Activated T-cell treated with anti-CD3 and anti-CD28 coated beads, Interleukin-2, amount 50 U/mL, for 4 hours (primary cell): ENCODE measurements at regions not wholly inside any gene's neighbourhood (a gene's known extent, or its start where the extent isn't known, plus 50 kb on each side); places are given as distances from the start of the nearest gene placed in this dataset.
"Not testable (repeated sequence)": the region's sequence is repeated elsewhere in the genome, so short reads cannot be mapped to it uniquely, and the experiment has no call there.

Experiments used
- ATAC-seq, 2 donors: fragments of 200-7000 bp; cut with Tn5 transposase; one replicate each; pipeline ENCODE4 v1.10.0; 2021
- DNase-seq: peaks from one replicate; pipeline ENCODE4 v3.0.0-alpha.2; 2020
- H3K27me3 Mint-ChIP-seq: one replicate; pipeline ENCODE4 v1.8.0; 2021; ENCODE audit warnings: low read depth, mixed read lengths
- H3K36me3 Mint-ChIP-seq: one replicate; pipeline ENCODE4 v1.8.0; 2022; ENCODE audit warnings: mixed read lengths; ENCODE audit not compliant: insufficient read depth
- H3K4me1 Mint-ChIP-seq: one replicate; pipeline ENCODE4 v1.8.0; 2021; ENCODE audit warnings: low read depth, mixed read lengths
- H3K4me3 Mint-ChIP-seq: one replicate; pipeline ENCODE4 v1.8.0; 2021; ENCODE audit warnings: mild to moderate bottlenecking, moderate library complexity, mixed read lengths
- H3K9me3 Mint-ChIP-seq: one replicate; pipeline ENCODE4 v1.8.0; 2021; ENCODE audit warnings: mixed read lengths

DNA sequence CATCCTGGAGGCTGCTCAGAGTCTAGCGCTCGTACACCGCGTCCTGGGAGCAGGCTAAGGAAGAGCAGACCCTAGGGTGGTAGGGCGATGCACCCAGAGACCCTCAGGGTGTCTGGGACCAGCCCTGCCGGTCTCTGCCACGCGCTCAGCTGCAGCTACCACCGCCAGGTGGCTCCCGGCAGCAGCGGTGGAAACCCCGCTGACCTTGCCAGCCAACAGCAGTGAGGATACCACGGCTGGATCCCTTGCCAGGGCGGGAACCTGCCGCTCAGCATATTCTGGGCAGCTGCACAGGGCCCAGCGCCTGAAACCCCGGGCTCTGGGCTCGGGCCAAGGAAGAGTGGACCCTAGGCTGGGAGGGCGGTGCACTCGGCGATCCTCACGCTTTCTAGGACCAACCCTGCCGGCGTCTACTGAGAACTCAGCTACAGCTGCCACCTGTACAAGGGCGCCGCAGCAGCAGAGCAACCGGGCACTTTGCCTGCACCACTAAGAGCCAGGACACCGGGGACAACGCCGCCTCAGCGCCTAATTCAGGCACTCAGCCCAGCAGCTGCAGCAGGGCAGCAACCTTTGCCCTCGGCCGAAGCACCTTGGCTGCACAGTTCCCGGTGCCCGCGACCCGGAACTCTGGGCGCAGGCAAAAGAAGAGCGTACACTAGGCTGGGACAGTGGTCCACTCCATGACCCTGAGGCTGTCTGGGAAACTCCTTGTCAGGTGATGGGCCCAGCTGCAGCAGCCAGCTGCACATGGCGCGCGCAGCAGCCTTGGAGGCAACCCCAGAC is 80.8 kb downstream of the POTEB2 start:
- not testable (repeated sequence) for ATAC-seq, H3K36me3 Mint-ChIP-seq, H3K4me3 Mint-ChIP-seq, DNase-seq, H3K27me3 Mint-ChIP-seq, H3K4me1 Mint-ChIP-seq, H3K9me3 Mint-ChIP-seq

DNA sequence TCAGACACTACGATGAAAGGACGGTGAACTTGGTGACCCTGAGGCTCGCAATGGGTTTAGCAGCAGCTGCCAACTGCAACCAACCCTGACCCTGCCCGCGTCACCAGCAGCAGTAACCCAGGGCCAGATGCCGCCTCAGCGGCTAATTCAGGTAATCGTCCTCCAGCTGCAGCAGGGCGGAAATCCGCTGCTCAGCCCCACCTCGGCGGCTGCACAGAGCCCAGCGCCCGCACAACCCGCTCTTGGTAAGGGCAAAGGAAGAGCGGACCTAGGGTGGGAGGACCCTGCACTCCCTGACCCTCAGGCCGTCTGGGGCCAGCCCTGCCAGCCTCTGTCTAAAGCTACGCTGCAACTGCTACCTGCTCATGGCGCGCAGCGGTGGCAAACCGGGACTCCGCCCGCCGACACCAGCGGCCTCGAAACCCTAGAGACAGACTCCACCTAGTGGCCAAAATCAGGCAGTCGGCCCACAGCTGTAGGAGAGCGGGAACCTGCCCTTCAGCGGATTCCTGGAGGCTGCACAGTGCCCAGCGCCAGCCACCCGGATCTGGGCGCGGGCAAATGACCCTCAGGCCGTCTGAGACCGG is 82.4 kb downstream of the POTEB2 start:
- DNase-seq (peak; percentile 12), ATAC-seq (peak in 1 of 2 donors; percentile 50)
- H3K4me3 Mint-ChIP-seq, result not testable (repeated sequence)

DNA sequence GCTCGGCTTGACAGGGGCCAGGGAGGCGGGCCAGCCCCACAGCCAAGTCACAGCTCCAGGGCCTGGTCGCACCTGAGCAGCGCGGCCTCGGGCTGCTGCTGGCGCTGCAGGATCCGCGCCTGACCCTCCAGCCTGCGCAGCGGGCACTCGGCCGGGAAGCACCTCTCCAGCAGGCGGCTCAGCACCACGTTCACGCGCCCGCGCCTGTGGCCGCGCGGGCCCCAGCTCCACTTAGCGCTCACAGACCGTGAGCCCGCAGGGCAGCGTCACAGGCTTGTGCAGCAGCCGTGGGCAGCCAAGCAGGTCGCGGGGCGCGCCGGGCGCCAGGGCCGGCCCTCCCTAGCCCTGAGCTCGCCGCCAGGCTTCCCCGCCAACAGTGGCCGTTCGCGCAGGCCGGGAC is 90.7 kb downstream of the POTEB2 start:
- peak; percentile 37 to 67 for ATAC-seq
- not testable (repeated sequence) for H3K36me3 Mint-ChIP-seq, H3K9me3 Mint-ChIP-seq, H3K27me3 Mint-ChIP-seq, H3K4me3 Mint-ChIP-seq, H3K4me1 Mint-ChIP-seq, DNase-seq

More for the DNA sequence above, 82.4 kb downstream of the POTEB2 start:
- not testable (repeated sequence) for H3K27me3 Mint-ChIP-seq, H3K9me3 Mint-ChIP-seq, H3K4me1 Mint-ChIP-seq, H3K36me3 Mint-ChIP-seq

DNA sequence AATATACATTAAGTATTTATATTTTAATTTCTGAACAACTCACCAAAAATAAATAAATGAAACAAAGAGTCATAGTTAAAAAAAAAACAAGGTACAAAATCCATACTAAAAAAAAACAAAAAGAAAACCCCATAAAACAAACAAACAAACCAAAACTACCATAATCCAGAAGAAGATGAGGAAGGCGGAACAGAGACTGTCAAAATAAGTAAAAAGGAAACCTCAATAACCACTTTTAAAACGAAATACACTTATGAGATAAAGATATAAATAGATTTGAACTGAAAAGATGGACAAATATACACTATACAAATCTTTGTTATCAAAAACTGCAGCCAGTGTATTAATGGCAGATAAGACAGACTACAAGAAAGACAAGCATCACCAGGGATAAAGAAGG is 98.2 kb downstream of the POTEB2 start:
- ATAC-seq, H3K36me3 Mint-ChIP-seq, H3K4me1 Mint-ChIP-seq, H3K9me3 Mint-ChIP-seq, H3K4me3 Mint-ChIP-seq, DNase-seq, H3K27me3 Mint-ChIP-seq: not testable (repeated sequence)

DNA sequence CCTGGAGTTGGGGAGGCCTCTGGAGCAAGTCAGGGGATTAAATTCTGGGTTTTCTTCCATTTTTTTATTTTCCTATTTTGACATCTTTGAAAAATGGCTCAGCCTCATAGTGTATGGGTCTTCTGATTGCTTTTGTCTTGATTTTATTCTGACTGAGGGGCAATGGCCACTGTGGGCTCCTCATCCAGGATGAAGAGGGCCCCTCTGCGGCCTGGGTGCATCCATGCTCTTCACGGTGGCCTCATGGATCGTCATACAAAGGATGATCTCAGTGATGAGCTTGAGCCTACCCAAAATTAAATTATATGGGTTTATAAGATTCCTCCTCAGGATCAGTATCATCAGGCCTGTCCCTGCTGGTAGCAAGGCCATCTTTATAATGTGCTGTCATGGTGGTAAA is 103.7 kb downstream of the POTEB2 start:
- ATAC-seq, H3K9me3 Mint-ChIP-seq, H3K27me3 Mint-ChIP-seq, DNase-seq, H3K4me1 Mint-ChIP-seq, H3K4me3 Mint-ChIP-seq, H3K36me3 Mint-ChIP-seq: not testable (repeated sequence)

DNA sequence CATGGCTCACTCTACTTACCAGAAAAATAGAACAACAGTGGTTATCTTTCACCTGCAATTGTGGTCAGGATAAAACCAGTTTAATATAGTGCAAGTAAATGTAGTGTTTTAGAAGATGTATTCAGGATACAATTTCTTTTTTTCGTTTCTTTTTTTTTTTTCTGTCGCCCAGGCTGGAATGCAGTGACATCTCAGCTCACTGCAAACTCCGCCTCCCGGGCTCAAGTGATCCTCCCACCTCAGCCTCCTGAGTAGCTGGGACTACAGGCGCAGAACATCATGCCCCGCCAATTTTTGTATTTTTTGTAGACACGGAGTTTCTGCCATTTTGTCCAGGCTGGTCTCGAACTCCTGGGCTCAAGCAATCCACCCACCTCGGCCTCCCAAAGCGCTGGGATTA is 109.7 kb downstream of the POTEB2 start:
- not testable (repeated sequence) for H3K36me3 Mint-ChIP-seq, H3K4me1 Mint-ChIP-seq, ATAC-seq, H3K27me3 Mint-ChIP-seq, H3K9me3 Mint-ChIP-seq, DNase-seq, H3K4me3 Mint-ChIP-seq

DNA sequence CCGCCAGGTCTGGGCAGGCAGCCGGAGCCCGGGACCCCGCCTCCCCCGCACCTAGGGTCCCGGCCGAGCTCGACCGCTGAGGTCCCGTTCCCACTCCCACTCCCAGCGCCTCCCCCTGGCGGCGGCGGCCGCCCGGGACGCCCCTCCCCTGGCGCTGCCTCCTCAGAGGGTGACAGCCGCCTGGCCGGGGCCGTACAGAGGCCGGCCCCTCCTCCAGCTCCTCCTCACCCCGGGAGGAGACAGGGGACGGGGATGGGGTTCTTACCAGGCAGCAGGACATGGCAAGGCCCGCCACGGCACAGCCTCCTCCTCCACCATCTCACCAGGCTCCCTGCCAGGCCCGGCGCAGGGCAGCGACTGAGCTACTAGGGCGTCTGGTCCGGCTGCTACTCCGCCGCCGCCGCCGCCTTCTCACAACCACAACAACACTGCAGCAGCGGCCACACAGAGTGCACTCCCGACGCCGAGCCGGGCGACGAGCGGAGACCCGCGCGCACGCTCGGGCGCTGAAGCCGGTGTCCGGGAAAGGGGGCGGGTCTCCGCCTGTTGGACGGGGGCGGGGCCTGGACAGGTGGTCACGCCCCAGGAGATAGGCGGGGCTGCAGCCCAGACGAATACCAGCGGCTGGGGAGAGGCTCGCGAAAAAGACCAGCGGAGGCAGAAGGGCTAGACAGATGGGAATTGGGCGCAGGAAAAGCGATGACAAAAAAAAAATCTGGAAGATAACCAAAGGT is 110.3 kb downstream of the POTEB2 start:
- H3K9me3 Mint-ChIP-seq, H3K36me3 Mint-ChIP-seq, H3K4me1 Mint-ChIP-seq, H3K4me3 Mint-ChIP-seq, H3K27me3 Mint-ChIP-seq: not testable (repeated sequence)
- DNase-seq, result peak; percentile 7
- peak; percentile 78 to 89 for ATAC-seq

DNA sequence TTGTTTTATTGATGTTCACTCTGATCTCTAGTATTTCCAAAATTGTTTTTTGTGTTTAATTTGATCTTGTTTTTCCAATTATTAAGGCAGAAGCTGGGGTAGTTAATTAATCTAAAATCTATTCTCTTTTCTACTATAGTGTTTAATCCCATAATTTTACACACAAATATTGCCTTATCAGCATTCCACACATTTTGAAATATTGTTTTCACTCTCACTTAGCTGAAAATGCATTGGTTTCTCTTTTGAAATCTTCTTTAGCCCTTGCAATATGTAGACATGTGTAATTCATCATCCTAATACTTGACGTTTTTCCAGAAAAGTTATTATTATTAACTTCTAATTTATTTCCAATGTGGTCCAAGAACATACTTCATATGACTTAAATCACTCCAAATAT is 132.6 kb downstream of the POTEB2 start:
- H3K9me3 Mint-ChIP-seq, H3K4me3 Mint-ChIP-seq, H3K4me1 Mint-ChIP-seq, ATAC-seq, DNase-seq, H3K27me3 Mint-ChIP-seq, H3K36me3 Mint-ChIP-seq: not testable (repeated sequence)
